ENCODE measurements at regions not wholly inside any gene's neighbourhood (a gene's known extent, or its start where the extent isn't known, plus 50 kb on each side); places are given as distances from the start of the nearest gene placed in this dataset.

GRCh38 chr2:19021721-19022120, 336.7 kb downstream of the OSR1 start:
- Histone ChIP-seq H3K9me3 (ENCODE audit: insufficient read depth, low read depth, low read length) (no peaks in the 10 kb centered on the region), H3K4me3 (ENCODE audit: low read length, poor library complexity, severe bottlenecking) (no peak overlapping the region), H3K27me3 (ENCODE audit: insufficient read depth, low read length, poor library complexity, severe bottlenecking) (no peaks in the 10 kb centered on the region), H3K79me2 (ENCODE audit: insufficient read depth, low read length) (no peaks in the 10 kb centered on the region), H4K20me1 (ENCODE audit: insufficient read depth, low read length, poor library complexity, severe bottlenecking) (no peaks in the 10 kb centered on the region), H3K36me3 (ENCODE audit: insufficient read depth, low read length) (no peaks in the 10 kb centered on the region), H3K9ac (ENCODE audit: low read depth, low read length, poor library complexity, severe bottlenecking) (no peak overlapping the region), H3K4me2 (ENCODE audit: low read depth, low read length, poor library complexity, severe bottlenecking) (no peak overlapping the region), H3F3A (ENCODE audit: low read depth) (no peaks in the 10 kb centered on the region), H2AFZ (ENCODE audit: low read length) (no peak overlapping the region), H3K9me2 (replicated peaks; ENCODE audit: low read depth, low read length) (no peaks in the 10 kb centered on the region), H3K4me1 (ENCODE audit: insufficient read depth, low read length, poor library complexity, severe bottlenecking) (no peaks in the 10 kb centered on the region)
- TF ChIP-seq CTCF (conservative IDR thresholded peaks at IDR 0.05; ENCODE audit: low read length), result no peak

DNA sequence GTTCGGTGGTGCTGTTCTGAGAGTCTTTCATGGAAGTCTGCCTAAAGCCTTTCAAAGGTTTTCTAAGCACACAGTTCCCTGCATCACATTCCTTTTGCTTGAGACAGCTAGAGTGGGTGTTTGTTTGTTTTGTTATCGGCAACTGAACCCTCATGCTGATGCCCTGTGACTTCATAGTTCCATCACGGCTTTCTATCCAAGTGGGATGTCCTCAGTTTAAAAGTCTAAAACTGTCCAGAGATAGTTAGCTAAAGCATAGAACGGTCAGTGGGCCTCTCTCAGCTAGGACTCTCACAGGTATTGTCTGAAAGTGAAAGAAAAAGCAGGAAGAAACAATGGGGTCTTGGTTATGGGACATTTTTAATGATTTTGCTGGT, 337.3 kb downstream of the OSR1 start:
- no peaks in the 10 kb centered on the region for H3K27me3 ChIP-seq (ENCODE audit: insufficient read depth, low read length, poor library complexity, severe bottlenecking)
- H3K4me2 ChIP-seq (ENCODE audit: low read depth, low read length, poor library complexity, severe bottlenecking), result no peak overlapping the region

GRCh38 chr2:19020144-19021099, 338.0 kb downstream of the OSR1 start:
- TF ChIP-seq EZH2phosphoT487 (IDR thresholded peaks at IDR 0.05; ENCODE audit: borderline replicate concordance) (no peak), CTCF (conservative IDR thresholded peaks at IDR 0.05; ENCODE audit: low read length) (no peak)
- no peak overlapping the region for H3K9ac ChIP-seq (ENCODE audit: low read depth, low read length, poor library complexity, severe bottlenecking)
- H2AFZ ChIP-seq (ENCODE audit: low read length), result no peak overlapping the region
- no peak overlapping the region for H3K4me2 ChIP-seq (ENCODE audit: low read depth, low read length, poor library complexity, severe bottlenecking)
- no peaks in the 10 kb centered on the region for H4K20me1 ChIP-seq (ENCODE audit: insufficient read depth, low read length, poor library complexity, severe bottlenecking)
- H3K4me1 ChIP-seq (ENCODE audit: insufficient read depth, low read length, poor library complexity, severe bottlenecking), result no peaks in the 10 kb centered on the region
- H3K27me3 ChIP-seq (ENCODE audit: insufficient read depth, low read length, poor library complexity, severe bottlenecking), result no peaks in the 10 kb centered on the region
- H3K9me3 ChIP-seq (ENCODE audit: insufficient read depth, low read depth, low read length), result no peaks in the 10 kb centered on the region
- no peaks in the 10 kb centered on the region for H3K9me2 ChIP-seq (replicated peaks; ENCODE audit: low read depth, low read length)
- no peak overlapping the region for H3K4me3 ChIP-seq (ENCODE audit: low read length, poor library complexity, severe bottlenecking)
- H3K36me3 ChIP-seq (ENCODE audit: insufficient read depth, low read length), result no peaks in the 10 kb centered on the region
- no peaks in the 10 kb centered on the region for H3F3A ChIP-seq (ENCODE audit: low read depth)
- H3K79me2 ChIP-seq (ENCODE audit: insufficient read depth, low read length), result no peaks in the 10 kb centered on the region

More for the DNA sequence above, 337.3 kb downstream of the OSR1 start:
- H3K4me1 ChIP-seq (ENCODE audit: insufficient read depth, low read length, poor library complexity, severe bottlenecking), result no peaks in the 10 kb centered on the region
- H2AFZ ChIP-seq (ENCODE audit: low read length), result no peak overlapping the region
- no peaks in the 10 kb centered on the region for H3K9me3 ChIP-seq (ENCODE audit: insufficient read depth, low read depth, low read length)
- H3K9me2 ChIP-seq (replicated peaks; ENCODE audit: low read depth, low read length), result no peaks in the 10 kb centered on the region
- no peak for TF ChIP-seq EZH2phosphoT487 (IDR thresholded peaks at IDR 0.05; ENCODE audit: borderline replicate concordance)
- no peak for TF ChIP-seq CTCF (conservative IDR thresholded peaks at IDR 0.05; ENCODE audit: low read length)
- H3K36me3 ChIP-seq (ENCODE audit: insufficient read depth, low read length), result no peaks in the 10 kb centered on the region
- no peak overlapping the region for H3K9ac ChIP-seq (ENCODE audit: low read depth, low read length, poor library complexity, severe bottlenecking)
- no peak overlapping the region for H3K4me3 ChIP-seq (ENCODE audit: low read length, poor library complexity, severe bottlenecking)
- H4K20me1 ChIP-seq (ENCODE audit: insufficient read depth, low read length, poor library complexity, severe bottlenecking), result no peaks in the 10 kb centered on the region
- H3K79me2 ChIP-seq (ENCODE audit: insufficient read depth, low read length), result no peaks in the 10 kb centered on the region
- no peaks in the 10 kb centered on the region for H3F3A ChIP-seq (ENCODE audit: low read depth)

Data from Loucy (cell line).